ENCODE measurements at regions not wholly inside any gene's neighbourhood (a gene's known extent, or its start where the extent isn't known, plus 50 kb on each side); places are given as distances from the start of the nearest gene placed in this dataset.

GRCh38 chr2:120940726-120941256, 205.1 kb downstream of the GLI2 start:
- DNase-seq, result no peak

- DNase-seq, result no peak
Observed at GRCh38 chr2:120941571-120942120, 206.0 kb downstream of the GLI2 start.

GRCh38 chr2:120942658-120943057, 207.0 kb downstream of the GLI2 start:
- DNase-seq, result no peak

- no peak for DNase-seq
Observed at GRCh38 chr2:120943403-120944034, 207.9 kb downstream of the GLI2 start.

- no peak for DNase-seq
Observed at GRCh38 chr2:120944575-120944974, 208.9 kb downstream of the GLI2 start.

GRCh38 chr2:120945091-120945490, 209.4 kb downstream of the GLI2 start:
- no peak for DNase-seq

GRCh38 chr2:120945832-120946499, 210.3 kb downstream of the GLI2 start:
- no peak for DNase-seq

- DNase-seq, result no peak
Observed at GRCh38 chr2:120947327-120947726, 211.7 kb downstream of the GLI2 start.

- DNase-seq, result no peak
Observed at GRCh38 chr2:120947982-120948661, 212.5 kb downstream of the GLI2 start.

GRCh38 chr2:120948662-120949011, 213.0 kb downstream of the GLI2 start:
- DNase-seq, result no peak

- DNase-seq, result no peak
Observed at GRCh38 chr2:120949027-120949956, 213.6 kb downstream of the GLI2 start.

- no peak for DNase-seq
Observed at GRCh38 chr2:120949957-120950590, 214.4 kb downstream of the GLI2 start.

GRCh38 chr2:120951693-120952092, 216.0 kb downstream of the GLI2 start:
- DNase-seq, result no peak

GRCh38 chr2:120952318-120952717, 216.7 kb downstream of the GLI2 start:
- DNase-seq, result no peak

GRCh38 chr2:120953066-120953756, 217.5 kb downstream of the GLI2 start:
- DNase-seq, result no peak

- no peak for DNase-seq
Observed at GRCh38 chr2:120953843-120954584, 218.3 kb downstream of the GLI2 start.

GRCh38 chr2:120954939-120955338, 219.3 kb downstream of the GLI2 start:
- DNase-seq, result no peak

- no peak for DNase-seq
Observed at GRCh38 chr2:120955427-120955826, 219.8 kb downstream of the GLI2 start.

- DNase-seq, result no peak
Observed at GRCh38 chr2:120956486-120957156, 221.0 kb downstream of the GLI2 start.

GRCh38 chr2:120957905-120958304, 222.2 kb downstream of the GLI2 start:
- no peak for DNase-seq
